ENCODE measurements at regions not wholly inside any gene's neighbourhood (a gene's known extent, or its start where the extent isn't known, plus 50 kb on each side); places are given as distances from the start of the nearest gene placed in this dataset.

- TF ChIP-seq CTCF (IDR thresholded peaks at IDR 0.05; ENCODE audit: low read length) (no peak), EZH2 (optimal IDR thresholded peaks at IDR 0.05; ENCODE audit: low read depth, low read length) (no peak)
These were observed 143.4 kb downstream of the TRIML1 start for GRCh38 chr4:188282471-188283232.
